OCI-LY1 (cell line): ENCODE measurements at regions not wholly inside any gene's neighbourhood (a gene's known extent, or its start where the extent isn't known, plus 50 kb on each side); places are given as distances from the start of the nearest gene placed in this dataset.
A peak's percentile ranks its signal among the peaks of the same experiment; 100 is the strongest.

Experiments
- H2AFZ ChIP-seq: fragments of 200-600 bp; sonication (generic), shearing (Covaris generic); 2 replicates; pipeline ENCODE4 v1.6.0; 2014; ENCODE audit warnings: antibody characterized with exemption, mild to moderate bottlenecking, low read length
- H3F3A ChIP-seq: fragments of 200-600 bp; sonication (generic), shearing (Covaris generic); 2 replicates; pipeline ENCODE4 v1.6.0; 2014; ENCODE audit warnings: mild to moderate bottlenecking, antibody characterized with exemption, low read length, moderate library complexity; ENCODE audit not compliant: insufficient read depth
- H3K27ac ChIP-seq: fragments of 200-600 bp; sonication (generic); 2 replicates; pipeline ENCODE4 v1.5.1; 2014; ENCODE audit warnings: low read length, mixed run types, mild to moderate bottlenecking, low read depth; ENCODE audit not compliant: poor library complexity, severe bottlenecking
- H3K27me3 ChIP-seq: fragments of 200-600 bp; sonication (generic); 2 replicates; pipeline ENCODE4 v1.6.0; 2014; ENCODE audit warnings: antibody characterized with exemption, mild to moderate bottlenecking, low read length, moderate library complexity; ENCODE audit not compliant: insufficient read depth
- H3K36me3 ChIP-seq: fragments of 200-600 bp; sonication (generic); 2 replicates; pipeline ENCODE4 v1.6.1; 2014; ENCODE audit warnings: mild to moderate bottlenecking, antibody characterized with exemption, low read length, moderate library complexity, mixed read lengths; ENCODE audit not compliant: insufficient read depth
- H3K4me1 ChIP-seq: fragments of 200-600 bp; sonication (generic); 2 replicates; pipeline ENCODE4 v1.5.1; 2014; ENCODE audit warnings: mild to moderate bottlenecking, low read length, moderate library complexity; ENCODE audit not compliant: insufficient read depth, severe bottlenecking
- H3K4me2 ChIP-seq: fragments of 200-600 bp; sonication (generic), shearing (Covaris generic); 2 replicates; pipeline ENCODE4 v1.6.1; 2014; ENCODE audit warnings: low read length
- H3K4me3 ChIP-seq: fragments of 200-600 bp; sonication (generic); 2 replicates; pipeline ENCODE4 v1.5.1; 2014; ENCODE audit warnings: low read length, low read depth, mild to moderate bottlenecking, mixed read lengths; ENCODE audit not compliant: poor library complexity, severe bottlenecking
- H3K79me2 ChIP-seq: fragments of 200-600 bp; shearing (Covaris generic); 2 replicates; pipeline ENCODE4 v1.6.1; 2016; ENCODE audit warnings: mixed run types, low read length, mixed read lengths; ENCODE audit not compliant: insufficient read depth
- H3K9ac ChIP-seq: fragments of 200-600 bp; sonication (generic), shearing (Covaris generic); 2 replicates; pipeline ENCODE4 v1.6.1; 2014; ENCODE audit warnings: mild to moderate bottlenecking, low read length, mixed read lengths
- H3K9me2 ChIP-seq: fragments of 200-600 bp; sonication (generic), shearing (Covaris generic); 2 replicates; pipeline ENCODE4 v1.6.1; 2014; ENCODE audit warnings: low read depth, mild to moderate bottlenecking, low read length, mixed read lengths
- H3K9me3 ChIP-seq: fragments of 200-600 bp; shearing (Covaris generic); 2 replicates; pipeline ENCODE4 v1.6.1; 2014; ENCODE audit warnings: low read length, mixed read lengths
- H4K20me1 ChIP-seq: fragments of 200-600 bp; sonication (generic), shearing (Covaris generic); 2 replicates; pipeline ENCODE4 v1.6.0; 2016; ENCODE audit warnings: mild to moderate bottlenecking, low read length; ENCODE audit not compliant: insufficient read depth
- EZH2 ChIP-seq: fragments of 200-600 bp; sonication (generic), shearing (Covaris generic); IDR thresholded peaks from 2 replicates; pipeline ENCODE4 v1.8.0; 2017; ENCODE audit warnings: borderline replicate concordance, mixed run types, mild to moderate bottlenecking, antibody characterized with exemption, low read length, moderate library complexity, mixed read lengths
- TF ChIP-seq, protein P1 (sequence below): fragments of 200-600 bp; sonication (generic), shearing (Covaris generic); IDR thresholded peaks from 2 replicates; pipeline ENCODE4 v1.5.1; 2017; ENCODE audit warnings: mild to moderate bottlenecking, antibody characterized with exemption, low read length, moderate library complexity, mixed read lengths

DNA sequence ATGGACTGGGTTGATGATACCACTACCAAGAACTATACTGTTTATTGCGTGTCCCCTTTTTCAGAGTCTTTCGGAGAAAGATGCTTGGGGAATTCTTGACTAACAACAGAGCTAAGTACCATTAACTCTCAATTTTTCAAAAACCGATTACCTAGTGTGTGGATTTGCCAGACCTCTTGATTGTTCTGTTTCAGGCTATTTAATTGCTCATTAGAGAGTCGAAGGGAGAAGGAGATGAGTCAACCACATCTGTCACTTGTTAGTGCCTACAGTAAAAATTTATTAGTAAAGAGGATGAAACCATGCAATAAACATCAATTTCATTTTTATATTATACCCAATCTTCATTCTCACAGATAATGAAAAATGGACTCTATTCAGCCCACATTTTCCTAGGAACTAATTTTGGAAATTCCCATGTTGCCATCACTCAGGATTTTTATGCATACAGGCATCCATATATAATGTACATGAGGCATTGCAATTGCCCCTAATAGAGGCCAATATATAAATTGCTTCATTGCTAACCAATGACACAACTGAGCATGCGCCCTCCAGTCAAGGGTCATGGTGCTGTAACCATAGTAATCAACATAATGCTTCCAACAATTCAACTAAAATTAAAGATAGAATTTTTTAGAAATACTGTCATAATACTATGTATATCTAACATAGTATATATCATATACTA is 541.7 kb downstream of the TBL1XR1 start:
- Histone ChIP-seq H3K9ac (no peak overlapping the region), H3K36me3 (no peaks in the 10 kb centered on the region), H3K4me1 (no peaks in the 10 kb centered on the region), H2AFZ (no peak overlapping the region), H3K4me2 (no peak overlapping the region), H4K20me1 (no peaks in the 10 kb centered on the region), H3K79me2 (no peaks in the 10 kb centered on the region), H3K9me3 (no peaks in the 10 kb centered on the region; the same call in 1 of the 2 replicates), H3K4me3 (no peak overlapping the region), H3K27ac (no peak overlapping the region), H3F3A (no peaks in the 10 kb centered on the region), H3K9me2 (no peaks in the 10 kb centered on the region), H3K27me3 (no peaks in the 10 kb centered on the region)
- TF ChIP-seq, protein P1, sequence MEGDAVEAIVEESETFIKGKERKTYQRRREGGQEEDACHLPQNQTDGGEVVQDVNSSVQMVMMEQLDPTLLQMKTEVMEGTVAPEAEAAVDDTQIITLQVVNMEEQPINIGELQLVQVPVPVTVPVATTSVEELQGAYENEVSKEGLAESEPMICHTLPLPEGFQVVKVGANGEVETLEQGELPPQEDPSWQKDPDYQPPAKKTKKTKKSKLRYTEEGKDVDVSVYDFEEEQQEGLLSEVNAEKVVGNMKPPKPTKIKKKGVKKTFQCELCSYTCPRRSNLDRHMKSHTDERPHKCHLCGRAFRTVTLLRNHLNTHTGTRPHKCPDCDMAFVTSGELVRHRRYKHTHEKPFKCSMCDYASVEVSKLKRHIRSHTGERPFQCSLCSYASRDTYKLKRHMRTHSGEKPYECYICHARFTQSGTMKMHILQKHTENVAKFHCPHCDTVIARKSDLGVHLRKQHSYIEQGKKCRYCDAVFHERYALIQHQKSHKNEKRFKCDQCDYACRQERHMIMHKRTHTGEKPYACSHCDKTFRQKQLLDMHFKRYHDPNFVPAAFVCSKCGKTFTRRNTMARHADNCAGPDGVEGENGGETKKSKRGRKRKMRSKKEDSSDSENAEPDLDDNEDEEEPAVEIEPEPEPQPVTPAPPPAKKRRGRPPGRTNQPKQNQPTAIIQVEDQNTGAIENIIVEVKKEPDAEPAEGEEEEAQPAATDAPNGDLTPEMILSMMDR = no peak
- no peak for TF ChIP-seq EZH2

DNA sequence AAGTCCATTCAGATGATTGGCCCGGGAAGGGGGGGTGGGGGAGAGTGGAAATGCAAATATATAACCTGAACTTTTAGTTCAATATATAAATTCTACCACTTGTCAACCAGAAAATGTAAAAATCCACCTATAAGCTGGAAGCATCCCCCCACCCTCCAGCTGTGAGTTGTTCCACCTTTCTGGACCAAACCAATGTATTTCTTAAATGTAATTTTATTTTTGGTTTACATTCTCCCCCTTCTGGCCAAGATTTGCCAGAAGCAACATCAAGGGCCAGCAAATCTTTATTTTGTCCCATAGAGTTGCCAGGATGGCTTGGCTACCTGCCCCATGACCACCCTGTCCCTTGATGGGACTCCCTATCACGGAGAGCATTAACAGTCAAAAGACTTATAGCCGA is 545.7 kb downstream of the TBL1XR1 start:
- H3K79me2 ChIP-seq = no peaks in the 10 kb centered on the region

DNA sequence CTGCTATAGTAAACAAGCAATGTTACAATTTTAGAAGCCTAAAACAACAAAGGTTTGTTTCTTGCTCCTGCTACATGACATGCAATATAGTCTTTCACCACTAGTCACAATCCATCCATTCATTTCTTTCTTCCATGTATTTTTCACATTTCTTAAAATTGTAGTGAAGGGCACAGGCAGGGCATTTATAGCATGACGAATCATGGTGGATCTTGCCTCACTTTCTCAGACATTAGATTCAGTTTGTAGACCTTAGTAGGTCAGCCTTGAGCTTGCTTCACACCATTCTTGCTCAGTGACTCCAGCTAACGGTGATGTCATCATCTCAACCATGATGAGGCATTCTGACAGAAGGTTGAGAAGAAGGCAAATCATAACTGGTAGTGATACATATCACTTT is 546.8 kb downstream of the TBL1XR1 start:
- no peaks in the 10 kb centered on the region for H3K4me1 ChIP-seq
- no peak overlapping the region for H3K27ac ChIP-seq
- H3K9me2 ChIP-seq = no peaks in the 10 kb centered on the region

More for the DNA sequence above, 545.7 kb downstream of the TBL1XR1 start:
- no peak overlapping the region for H3K4me3 ChIP-seq
- no peaks in the 10 kb centered on the region for H3K9me2 ChIP-seq
- H2AFZ ChIP-seq = no peak overlapping the region
- H3K4me2 ChIP-seq = no peak overlapping the region
- TF ChIP-seq, protein P1 = no peak
- no peak for TF ChIP-seq EZH2
- H3F3A ChIP-seq = no peaks in the 10 kb centered on the region
- H3K4me1 ChIP-seq = no peaks in the 10 kb centered on the region
- no peaks in the 10 kb centered on the region for H4K20me1 ChIP-seq
- H3K9ac ChIP-seq = no peak overlapping the region
- no peaks in the 10 kb centered on the region for H3K27me3 ChIP-seq
- H3K9me3 ChIP-seq = no peaks in the 10 kb centered on the region
- no peak overlapping the region for H3K27ac ChIP-seq
- no peaks in the 10 kb centered on the region for H3K36me3 ChIP-seq

More for the DNA sequence above, 546.8 kb downstream of the TBL1XR1 start:
- H3F3A ChIP-seq = no peaks in the 10 kb centered on the region
- no peak overlapping the region for H3K9ac ChIP-seq
- no peak overlapping the region for H2AFZ ChIP-seq
- no peaks in the 10 kb centered on the region for H3K9me3 ChIP-seq
- H3K79me2 ChIP-seq = no peaks in the 10 kb centered on the region
- H3K27me3 ChIP-seq = no peaks in the 10 kb centered on the region
- H3K36me3 ChIP-seq = no peaks in the 10 kb centered on the region
- no peak for TF ChIP-seq EZH2
- TF ChIP-seq, protein P1 = peak; percentile 42; the same call in 1 of the 2 replicates
- H4K20me1 ChIP-seq = no peaks in the 10 kb centered on the region
- H3K4me2 ChIP-seq = no peak overlapping the region
- no peak overlapping the region for H3K4me3 ChIP-seq
